Thyroid gland (tissue), 4 donors: ENCODE measurements at regions not wholly inside any gene's neighbourhood (a gene's known extent, or its start where the extent isn't known, plus 50 kb on each side); places are given as distances from the start of the nearest gene placed in this dataset.

Experiments used
- DNase-seq, 2 donors: peaks; one replicate each; pipeline ENCODE4 v3.0.0-alpha.2; 2019
- H3K27ac ChIP-seq, 3 donors: fragments of 200-600 bp; sonication (generic); 1 replicate in 2 of 3; 2 replicates in 1 of 3; pipeline ENCODE4 v1.5.1; 2016 to 2019; ENCODE audit warnings: mild to moderate bottlenecking in 1 of 3, moderate library complexity in 1 of 3
- H3K27me3 ChIP-seq: fragments of 200-600 bp; sonication (generic); one replicate; pipeline ENCODE4 v1.5.1; 2019
- H3K36me3 ChIP-seq, 2 donors: fragments of 200-600 bp; sonication (generic); one replicate each; pipeline ENCODE4 v1.5.1; 2016 to 2019
- H3K4me1 ChIP-seq, 2 donors: fragments of 200-600 bp; sonication (generic); one replicate each; pipeline ENCODE4 v1.5.1; 2017 to 2019
- H3K4me3 ChIP-seq, 3 donors: fragments of 200-600 bp; sonication (generic); replicated peaks in 1 of 3; 1 replicate in 2 of 3; 2 replicates in 1 of 3; pipeline ENCODE4 v1.5.1; 2016; ENCODE audit warnings: mild to moderate bottlenecking in 1 of 3
- H3K9me3 ChIP-seq: fragments of 200-600 bp; sonication (generic); one replicate; pipeline ENCODE4 v1.5.1; 2017
- POLR2A ChIP-seq, 2 donors: fragments of 450-650 bp; IDR thresholded peaks; one replicate each; pipeline ENCODE4 v1.6.1; 2017; ENCODE audit warnings: antibody characterized with exemption in 2 of 2, mild to moderate bottlenecking in 2 of 2, moderate library complexity in 1 of 2
- WGBS, 2 donors: methylation state at CpG; one replicate each; pipeline ENCODE4 v1.1.5; 2017; 5-methylcytosine and 5-hydroxymethylcytosine counted together
- intact Hi-C: fragments of 100-400 bp; cut with DNase I; formaldehyde crosslinking; loops from one replicate; pipeline ENCODE4 v1.15.1; 2023
- TF ChIP-seq, protein P1 (sequence below), 6 experiments: fragments of 200-600 bp in 3 of 6; fragments of 450-650 bp in 3 of 6; sonication (generic) in 3 of 6; IDR thresholded peaks; one replicate each; pipeline ENCODE4 v1.5.1; 2016 to 2019; ENCODE audit warnings: antibody characterized with exemption in 6 of 6, mild to moderate bottlenecking in 2 of 6, inconsistent platforms in 1 of 6, moderate library complexity in 1 of 6

DNA sequence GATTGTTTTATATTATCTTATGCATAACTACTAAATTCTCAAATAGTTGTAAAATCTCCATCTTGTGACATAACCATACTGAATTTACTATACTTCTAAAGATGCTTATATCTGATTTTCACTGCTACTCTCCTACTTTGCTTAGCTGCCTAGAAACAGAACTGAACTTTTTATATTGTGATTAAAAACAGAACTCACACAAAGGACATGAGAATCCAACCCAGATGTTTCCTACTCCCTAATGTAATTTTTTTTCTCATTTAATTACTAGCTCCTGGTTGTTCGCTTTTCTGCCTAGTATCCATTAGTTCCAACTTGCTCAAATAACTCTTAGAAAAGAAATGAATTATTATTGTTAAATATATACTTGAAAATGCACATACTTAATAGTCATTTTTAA, 283.5 kb upstream of the ACTRT1 start:
- no peaks in the 10 kb centered on the region for H3K9me3 ChIP-seq
- TF ChIP-seq, protein P1, sequence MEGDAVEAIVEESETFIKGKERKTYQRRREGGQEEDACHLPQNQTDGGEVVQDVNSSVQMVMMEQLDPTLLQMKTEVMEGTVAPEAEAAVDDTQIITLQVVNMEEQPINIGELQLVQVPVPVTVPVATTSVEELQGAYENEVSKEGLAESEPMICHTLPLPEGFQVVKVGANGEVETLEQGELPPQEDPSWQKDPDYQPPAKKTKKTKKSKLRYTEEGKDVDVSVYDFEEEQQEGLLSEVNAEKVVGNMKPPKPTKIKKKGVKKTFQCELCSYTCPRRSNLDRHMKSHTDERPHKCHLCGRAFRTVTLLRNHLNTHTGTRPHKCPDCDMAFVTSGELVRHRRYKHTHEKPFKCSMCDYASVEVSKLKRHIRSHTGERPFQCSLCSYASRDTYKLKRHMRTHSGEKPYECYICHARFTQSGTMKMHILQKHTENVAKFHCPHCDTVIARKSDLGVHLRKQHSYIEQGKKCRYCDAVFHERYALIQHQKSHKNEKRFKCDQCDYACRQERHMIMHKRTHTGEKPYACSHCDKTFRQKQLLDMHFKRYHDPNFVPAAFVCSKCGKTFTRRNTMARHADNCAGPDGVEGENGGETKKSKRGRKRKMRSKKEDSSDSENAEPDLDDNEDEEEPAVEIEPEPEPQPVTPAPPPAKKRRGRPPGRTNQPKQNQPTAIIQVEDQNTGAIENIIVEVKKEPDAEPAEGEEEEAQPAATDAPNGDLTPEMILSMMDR (IDR thresholded peaks at IDR 0.05) = no peak
- no peak for TF ChIP-seq POLR2A (IDR thresholded peaks at IDR 0.05)
- no peak for DNase-seq
- no peaks in the 10 kb centered on the region for H3K36me3 ChIP-seq
- H3K4me3 ChIP-seq = no peak overlapping the region
- 72 to 75% methylated on average over 1 of the region's 1 CpG for WGBS, 2 donors
- no peak overlapping the region for H3K27ac ChIP-seq
- H3K27me3 ChIP-seq = no peaks in the 10 kb centered on the region
- no peaks in the 10 kb centered on the region for H3K4me1 ChIP-seq
- intact Hi-C loops = no loop called here

GRCh38 chrX:128334821-128335220, 282.6 kb upstream of the ACTRT1 start:
- H3K27me3 ChIP-seq = no peaks in the 10 kb centered on the region
- no peak for DNase-seq
- H3K9me3 ChIP-seq = no peaks in the 10 kb centered on the region
- TF ChIP-seq POLR2A (IDR thresholded peaks at IDR 0.05) = no peak
- TF ChIP-seq, protein P1 (IDR thresholded peaks at IDR 0.05) = no peak
- no peaks in the 10 kb centered on the region for H3K4me1 ChIP-seq
- intact Hi-C loops = no loop called here
- no peak overlapping the region for H3K27ac ChIP-seq
- no peak overlapping the region for H3K4me3 ChIP-seq
- 87 to 90% methylated on average over 3 of the region's 3 CpGs for WGBS, 2 donors
- H3K36me3 ChIP-seq = no peaks in the 10 kb centered on the region

DNA sequence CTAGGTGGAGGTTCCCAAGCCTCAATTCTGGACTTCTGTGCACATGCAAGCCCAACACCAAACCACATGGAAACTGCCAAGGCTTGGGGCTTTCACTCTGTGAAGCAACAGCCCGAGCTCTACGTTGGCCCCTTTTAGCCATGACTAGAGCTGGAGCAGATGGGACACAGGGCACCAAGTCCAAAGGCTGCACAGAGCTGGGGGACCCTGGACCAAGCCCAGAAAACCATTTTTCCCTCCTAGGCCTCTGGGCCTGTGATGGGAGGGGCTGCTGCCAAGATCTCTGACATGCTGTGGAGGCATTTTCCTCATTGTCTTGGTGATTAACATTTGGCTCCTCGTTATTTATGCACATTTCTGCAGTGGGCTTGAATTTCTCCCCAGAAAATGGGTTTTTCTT, 258.7 kb upstream of the ACTRT1 start:
- intact Hi-C loops = no loop called here
- Histone ChIP-seq H3K27ac (no peak overlapping the region), H3K4me3 (no peak overlapping the region), H3K27me3 (no peaks in the 10 kb centered on the region), H3K4me1 (no peaks in the 10 kb centered on the region), H3K36me3 (no peaks in the 10 kb centered on the region), H3K9me3 (no peaks in the 10 kb centered on the region)
- no peak for DNase-seq
- 62 to 80% methylated on average over 1 of the region's 3 CpGs for WGBS, 2 donors
- no peak for TF ChIP-seq POLR2A (IDR thresholded peaks at IDR 0.05)
- TF ChIP-seq, protein P1 (IDR thresholded peaks at IDR 0.05) = no peak

GRCh38 chrX:128309311-128309710, 257.1 kb upstream of the ACTRT1 start:
- no peak for DNase-seq
- H3K27me3 ChIP-seq = no peaks in the 10 kb centered on the region
- TF ChIP-seq, protein P1 (IDR thresholded peaks at IDR 0.05) = no peak
- no peak for TF ChIP-seq POLR2A (IDR thresholded peaks at IDR 0.05)
- H3K27ac ChIP-seq = no peak overlapping the region
- H3K4me1 ChIP-seq = no peaks in the 10 kb centered on the region
- intact Hi-C loops = no loop called here
- no peaks in the 10 kb centered on the region for H3K36me3 ChIP-seq
- H3K4me3 ChIP-seq = no peak overlapping the region
- H3K9me3 ChIP-seq = no peaks in the 10 kb centered on the region
- WGBS, 2 donors = 67 to 89% methylated on average over 1 of the region's 1 CpG

GRCh38 chrX:128294198-128294597, 242.0 kb upstream of the ACTRT1 start:
- Histone ChIP-seq H3K4me3 (no peak overlapping the region), H3K36me3 (no peaks in the 10 kb centered on the region), H3K27ac (no peak overlapping the region), H3K4me1 (no peaks in the 10 kb centered on the region), H3K27me3 (no peaks in the 10 kb centered on the region), H3K9me3 (no peaks in the 10 kb centered on the region)
- DNase-seq = no peak
- intact Hi-C loops = no loop called here
- 100% methylated on average over 2 of the region's 3 CpGs; no CpG with 5 or more reads in 1 of the 2 donors for WGBS, 2 donors
- TF ChIP-seq POLR2A (IDR thresholded peaks at IDR 0.05) = no peak
- TF ChIP-seq, protein P1 (IDR thresholded peaks at IDR 0.05) = no peak
